OCI-LY3 (cell line): ENCODE measurements at regions not wholly inside any gene's neighbourhood (a gene's known extent, or its start where the extent isn't known, plus 50 kb on each side); places are given as distances from the start of the nearest gene placed in this dataset.

Source experiments
- H2AFZ ChIP-seq: fragments of 200-600, 300-600 bp; shearing (Covaris generic); 2 replicates; pipeline ENCODE4 v1.6.0; 2014; ENCODE audit warnings: antibody characterized with exemption, low read depth, low read length
- H3K27ac ChIP-seq: fragments of 200-600, 300-600 bp; sonication (generic); 2 replicates; pipeline ENCODE4 v1.5.1; 2014; ENCODE audit warnings: mild to moderate bottlenecking, low read length, moderate library complexity, mixed read lengths
- H3K27me3 ChIP-seq: fragments of 200-600, 300-600 bp; sonication (generic); 2 replicates; pipeline ENCODE4 v1.6.1; 2014; ENCODE audit warnings: low read depth, low read length, mixed read lengths
- H3K36me3 ChIP-seq: fragments of 200-600, 300-600 bp; sonication (generic); replicated peaks from 2 replicates; pipeline ENCODE3; 2014; ENCODE audit warnings: low read depth, low read length, mixed read lengths
- H3K4me1 ChIP-seq: fragments of 300-600, 200-600 bp; sonication (generic); 2 replicates; pipeline ENCODE4 v1.6.1; 2014; ENCODE audit warnings: low read length, mixed read lengths
- H3K4me2 ChIP-seq: fragments of 200-600, 300-600 bp; sonication (generic); 2 replicates; pipeline ENCODE4 v1.6.1; 2014; ENCODE audit warnings: low read length, mixed read lengths
- H3K4me3 ChIP-seq: fragments of 300-600, 200-600 bp; sonication (generic); 2 replicates; pipeline ENCODE4 v1.5.1; 2014; ENCODE audit warnings: antibody characterized with exemption, mild to moderate bottlenecking, low read length, moderate library complexity
- H3K79me2 ChIP-seq: fragments of 300-600, 200-600 bp; shearing (Covaris generic); 2 replicates; pipeline ENCODE4 v1.6.1; 2014; ENCODE audit warnings: mild to moderate bottlenecking, low read length, mixed read lengths
- H3K9ac ChIP-seq: fragments of 300-600, 200-600 bp; shearing (Covaris generic); 2 replicates; pipeline ENCODE4 v1.6.0; 2014; ENCODE audit warnings: mild to moderate bottlenecking, low read length, moderate library complexity
- H3K9me3 ChIP-seq: fragments of 200-600, 300-600 bp; shearing (Covaris generic); 2 replicates; pipeline ENCODE4 v1.6.1; 2014; ENCODE audit warnings: low read length, mixed read lengths; ENCODE audit not compliant: insufficient read depth
- H4K20me1 ChIP-seq: fragments of 200-600, 300-600 bp; sonication (generic); 2 replicates; pipeline ENCODE4 v1.6.1; 2016; ENCODE audit warnings: low read length, mixed read lengths; ENCODE audit not compliant: insufficient read depth
- EZH2phosphoT487 ChIP-seq: fragments of 200-600 bp; shearing (Covaris generic); IDR thresholded peaks from 2 replicates; pipeline ENCODE4 v1.6.1; 2018; ENCODE audit warnings: antibody characterized with exemption, mixed run types, low read depth
- TF ChIP-seq, protein P1 (sequence below): fragments of 200-600, 300-600 bp; sonication (generic); IDR thresholded peaks from 2 replicates; pipeline ENCODE4 v1.5.1; 2014; ENCODE audit warnings: antibody characterized with exemption, low read length, low read depth

DNA sequence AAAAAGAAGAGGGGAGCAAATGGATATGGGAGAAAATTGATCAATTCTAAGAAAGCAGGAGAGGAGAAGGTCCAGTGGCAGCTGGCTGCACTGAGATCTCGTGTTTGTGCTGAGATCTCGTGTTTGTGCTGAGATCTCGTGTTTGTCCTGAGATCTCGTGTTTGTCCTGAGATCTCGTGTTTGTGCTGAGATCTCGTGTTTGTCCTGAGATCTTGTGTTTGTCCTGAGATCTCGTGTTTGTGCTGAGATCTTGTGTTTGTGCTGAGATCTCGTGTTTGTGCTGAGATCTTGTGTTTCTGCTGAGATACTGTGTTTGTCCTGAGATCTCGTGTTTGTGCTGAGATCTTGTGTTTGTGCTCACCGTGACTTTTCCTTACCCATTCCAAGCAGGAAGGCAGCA, 254.4 kb downstream of the BCL2 start:
- no peak overlapping the region for H2AFZ ChIP-seq
- H4K20me1 ChIP-seq, result no peaks in the 10 kb centered on the region
- peaks cover 24% of the 10 kb centered on the region for H3K27me3 ChIP-seq
- H3K36me3 ChIP-seq, result no peaks in the 10 kb centered on the region
- H3K9ac ChIP-seq, result no peak overlapping the region
- H3K4me1 ChIP-seq, result peaks cover 5% of the 10 kb centered on the region; the same call in 1 of the 2 replicates
- H3K4me2 ChIP-seq, result no peak overlapping the region
- H3K79me2 ChIP-seq, result no peaks in the 10 kb centered on the region
- no peak for TF ChIP-seq EZH2phosphoT487
- TF ChIP-seq, protein P1, sequence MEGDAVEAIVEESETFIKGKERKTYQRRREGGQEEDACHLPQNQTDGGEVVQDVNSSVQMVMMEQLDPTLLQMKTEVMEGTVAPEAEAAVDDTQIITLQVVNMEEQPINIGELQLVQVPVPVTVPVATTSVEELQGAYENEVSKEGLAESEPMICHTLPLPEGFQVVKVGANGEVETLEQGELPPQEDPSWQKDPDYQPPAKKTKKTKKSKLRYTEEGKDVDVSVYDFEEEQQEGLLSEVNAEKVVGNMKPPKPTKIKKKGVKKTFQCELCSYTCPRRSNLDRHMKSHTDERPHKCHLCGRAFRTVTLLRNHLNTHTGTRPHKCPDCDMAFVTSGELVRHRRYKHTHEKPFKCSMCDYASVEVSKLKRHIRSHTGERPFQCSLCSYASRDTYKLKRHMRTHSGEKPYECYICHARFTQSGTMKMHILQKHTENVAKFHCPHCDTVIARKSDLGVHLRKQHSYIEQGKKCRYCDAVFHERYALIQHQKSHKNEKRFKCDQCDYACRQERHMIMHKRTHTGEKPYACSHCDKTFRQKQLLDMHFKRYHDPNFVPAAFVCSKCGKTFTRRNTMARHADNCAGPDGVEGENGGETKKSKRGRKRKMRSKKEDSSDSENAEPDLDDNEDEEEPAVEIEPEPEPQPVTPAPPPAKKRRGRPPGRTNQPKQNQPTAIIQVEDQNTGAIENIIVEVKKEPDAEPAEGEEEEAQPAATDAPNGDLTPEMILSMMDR, result no peak
- no peak overlapping the region for H3K27ac ChIP-seq
- 0 out of 2 replicates have a peak, but pooled peaks cover 11% of the 10 kb centered on the region for H3K9me3 ChIP-seq
- H3K4me3 ChIP-seq, result no peak overlapping the region

DNA sequence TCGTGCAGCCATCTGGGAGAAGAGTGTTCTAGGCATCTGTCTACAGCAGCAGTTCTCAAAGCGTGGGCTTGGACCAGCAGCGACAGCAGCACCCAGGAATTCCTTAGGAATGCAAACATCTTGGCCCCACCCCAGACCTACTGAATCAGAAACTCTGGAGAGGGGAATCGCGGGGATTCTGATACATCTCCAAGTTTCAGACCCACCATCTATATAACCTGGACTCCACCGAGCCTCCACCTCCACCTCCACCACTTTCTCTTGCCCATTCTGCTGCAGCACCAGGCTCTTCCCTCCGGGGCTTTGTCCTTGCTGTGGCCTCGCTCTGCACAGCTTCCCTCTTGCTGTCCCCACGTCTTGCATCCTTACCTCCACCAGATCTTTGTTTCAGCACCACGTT, 256.4 kb downstream of the BCL2 start:
- 0 out of 2 replicates have a peak, but pooled peaks cover 10% of the 10 kb centered on the region for H3K27me3 ChIP-seq
- H3K4me2 ChIP-seq, result no peak overlapping the region
- peaks cover 5% of the 10 kb centered on the region; the same call in 1 of the 2 replicates for H3K4me1 ChIP-seq
- H3K9me3 ChIP-seq, result 0 out of 2 replicates have a peak, but pooled peaks cover 2% of the 10 kb centered on the region
- no peak for TF ChIP-seq EZH2phosphoT487
- TF ChIP-seq, protein P1, result no peak
- no peaks in the 10 kb centered on the region for H3K79me2 ChIP-seq
- no peaks in the 10 kb centered on the region for H4K20me1 ChIP-seq
- H2AFZ ChIP-seq, result no peak overlapping the region
- H3K36me3 ChIP-seq, result no peaks in the 10 kb centered on the region
- H3K27ac ChIP-seq, result no peak overlapping the region
- H3K9ac ChIP-seq, result no peak overlapping the region
- H3K4me3 ChIP-seq, result no peak overlapping the region

DNA sequence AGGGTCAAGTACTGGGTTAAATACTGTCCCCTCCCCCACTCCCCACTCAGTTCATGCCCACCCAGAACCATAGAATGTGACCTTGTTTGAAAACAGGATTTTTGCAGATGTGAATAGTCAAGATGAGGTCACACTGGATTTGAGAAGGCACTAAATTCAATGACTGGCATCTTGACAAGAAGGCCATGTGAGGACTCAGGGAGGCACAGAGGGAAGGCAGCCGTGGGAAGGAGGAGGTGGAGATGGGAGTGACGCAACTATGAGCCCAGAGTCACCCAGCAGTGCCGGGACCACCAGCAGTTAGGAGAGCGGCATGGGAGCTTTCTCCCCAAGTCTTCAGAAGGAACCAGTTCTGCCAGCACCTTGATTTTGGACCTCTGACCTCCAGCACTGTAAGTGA, 257.3 kb downstream of the BCL2 start:
- Histone ChIP-seq H4K20me1 (no peaks in the 10 kb centered on the region), H2AFZ (no peak overlapping the region), H3K4me2 (no peak overlapping the region), H3K79me2 (no peaks in the 10 kb centered on the region), H3K27me3 (0 out of 2 replicates have a peak, but pooled peaks cover 10% of the 10 kb centered on the region), H3K4me3 (no peak overlapping the region), H3K4me1 (peaks cover 5% of the 10 kb centered on the region; the same call in 1 of the 2 replicates), H3K9ac (no peak overlapping the region), H3K9me3 (no peaks in the 10 kb centered on the region), H3K36me3 (no peaks in the 10 kb centered on the region), H3K27ac (no peak overlapping the region)
- TF ChIP-seq, protein P1, result no peak
- no peak for TF ChIP-seq EZH2phosphoT487

DNA sequence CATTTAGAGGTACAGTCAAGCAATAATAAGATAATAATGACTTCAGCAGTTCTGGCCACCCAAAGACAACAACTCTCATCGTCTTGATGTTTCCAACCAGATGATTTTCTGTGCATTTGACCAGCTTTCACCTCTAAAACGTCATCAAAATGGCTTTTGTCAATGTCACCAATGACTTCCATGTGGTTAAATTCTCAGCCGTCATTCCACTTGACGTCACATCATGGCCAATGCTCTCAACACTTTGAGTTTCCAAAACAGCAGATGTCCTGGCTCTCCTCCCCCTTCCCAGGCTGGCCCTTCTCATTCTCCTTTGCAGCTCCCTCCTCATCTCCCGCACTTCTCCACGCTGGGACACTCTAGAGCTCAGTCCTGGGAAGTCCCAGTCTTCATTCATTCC, 258.3 kb downstream of the BCL2 start:
- no peak overlapping the region for H3K9ac ChIP-seq

More for the DNA sequence above, 258.3 kb downstream of the BCL2 start:
- Histone ChIP-seq H2AFZ (no peak overlapping the region), H3K27me3 (0 out of 2 replicates have a peak, but pooled peaks cover 10% of the 10 kb centered on the region), H3K9me3 (no peaks in the 10 kb centered on the region), H3K4me2 (no peak overlapping the region), H3K27ac (no peak overlapping the region), H3K4me1 (peaks cover 8% of the 10 kb centered on the region), H4K20me1 (no peaks in the 10 kb centered on the region), H3K36me3 (no peaks in the 10 kb centered on the region), H3K4me3 (no peak overlapping the region), H3K79me2 (no peaks in the 10 kb centered on the region)
- no peak for TF ChIP-seq EZH2phosphoT487
- TF ChIP-seq, protein P1, result no peak
